T-helper 17 cell (primary cell): ENCODE measurements at regions not wholly inside any gene's neighbourhood (a gene's known extent, or its start where the extent isn't known, plus 50 kb on each side); places are given as distances from the start of the nearest gene placed in this dataset.

Experiments
- ATAC-seq: fragments of 150-1000 bp; cut with Tn5 transposase; 2 replicates; pipeline ENCODE4 v1.10.0; 2021; ENCODE audit warnings: mild to moderate bottlenecking, moderate library complexity
- DNase-seq, 3 donors: peaks; one replicate each; pipeline versions ENCODE4 v3.0.0 to v3.0.0-alpha.2; 2020 to 2021
- H3K9me3 ChIP-seq: one replicate; pipeline ENCODE4 v1.7.0; 2013; ENCODE audit warnings: low read length, mild to moderate bottlenecking; ENCODE audit not compliant: control insufficient read depth, poor library complexity, severe bottlenecking
- H3K27ac Mint-ChIP-seq: one replicate; pipeline ENCODE4 v1.8.0; 2022; ENCODE audit warnings: mild to moderate bottlenecking, moderate library complexity, mixed read lengths
- H3K27me3 Mint-ChIP-seq: one replicate; pipeline ENCODE4 v1.8.0; 2022; ENCODE audit warnings: mixed read lengths
- H3K36me3 Mint-ChIP-seq: one replicate; pipeline ENCODE4 v1.8.0; 2022; ENCODE audit warnings: low read depth, mixed read lengths
- H3K4me1 Mint-ChIP-seq: one replicate; pipeline ENCODE4 v1.8.0; 2022; ENCODE audit warnings: mild to moderate bottlenecking, mixed read lengths
- H3K4me3 Mint-ChIP-seq: one replicate; pipeline ENCODE4 v1.8.0; 2022; ENCODE audit warnings: mild to moderate bottlenecking, moderate library complexity, mixed read lengths

DNA sequence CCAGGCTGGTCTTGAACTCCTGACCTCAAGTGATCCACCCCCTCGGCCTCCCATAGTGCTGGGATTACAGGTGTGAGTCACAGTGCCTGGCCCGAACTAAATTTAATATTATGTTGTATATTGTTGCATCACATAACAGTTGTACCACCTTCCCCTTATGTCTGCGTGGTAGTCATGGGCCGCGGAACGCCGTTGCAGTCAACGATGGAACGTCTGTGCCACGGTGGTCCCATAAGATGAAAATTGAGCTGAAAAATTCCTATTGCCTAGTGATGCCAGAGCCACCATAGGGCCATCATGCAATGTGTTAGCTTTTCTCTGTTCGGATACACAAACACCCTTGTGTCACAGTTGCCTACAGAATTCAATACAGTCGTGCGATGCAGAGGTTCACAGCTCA is 236.1 kb downstream of the TEX29 start:
- DNase-seq: no peak
- ATAC-seq: no peak
- H3K9me3 ChIP-seq: no peaks in the 10 kb centered on the region
- H3K27me3 Mint-ChIP-seq: peaks cover 57% of the 10 kb centered on the region
- H3K27ac Mint-ChIP-seq: no peak overlapping the region
- H3K4me1 Mint-ChIP-seq: peaks cover 2% of the 10 kb centered on the region
- H3K36me3 Mint-ChIP-seq: no peaks in the 10 kb centered on the region
- H3K4me3 Mint-ChIP-seq: no peak overlapping the region

DNA sequence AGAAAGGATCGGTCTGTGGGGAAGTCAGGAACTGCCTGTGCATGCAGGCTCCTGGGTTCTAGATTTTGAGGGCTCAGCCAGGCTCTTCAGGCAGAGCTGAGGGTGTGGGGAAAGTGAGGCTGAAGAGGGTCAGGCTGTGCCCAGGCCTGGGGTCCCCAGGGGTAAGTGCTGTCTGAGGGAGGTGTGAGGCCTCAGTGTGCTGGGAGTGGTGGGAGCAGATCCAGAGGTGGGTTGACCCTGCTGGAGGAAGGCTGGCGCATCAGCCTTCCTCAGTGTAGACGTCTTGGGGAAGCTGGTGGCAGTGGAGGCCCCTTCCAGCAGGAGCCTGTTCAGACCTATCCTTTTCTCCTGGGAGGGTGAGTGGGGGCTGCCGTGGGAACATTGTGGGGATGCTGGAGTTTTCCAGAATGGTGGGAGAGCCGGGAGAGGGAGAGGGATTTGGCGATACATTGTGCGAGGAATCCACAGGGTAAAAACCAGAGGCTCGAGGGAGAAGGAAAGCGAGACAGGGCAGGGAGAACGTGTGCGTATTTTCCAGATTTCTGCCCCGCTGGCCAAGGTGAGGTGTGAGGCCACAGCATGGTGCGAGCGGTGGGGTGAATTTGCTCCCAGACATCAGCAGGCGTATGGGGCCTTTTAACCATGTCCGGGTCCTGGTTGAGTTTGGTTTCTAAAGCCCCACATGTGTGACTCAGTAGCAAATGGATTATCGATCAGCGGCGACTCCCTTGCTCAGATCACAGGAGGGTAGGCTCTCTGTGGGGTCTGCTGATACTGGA is 237.7 kb downstream of the TEX29 start:
- Mint-ChIP-seq H3K27ac (no peak overlapping the region), H3K27me3 (peaks cover 61% of the 10 kb centered on the region), H3K36me3 (peaks cover 3% of the 10 kb centered on the region), H3K4me3 (no peak overlapping the region), H3K4me1 (no peaks in the 10 kb centered on the region)
- no peak for DNase-seq
- no peak for ATAC-seq
- no peaks in the 10 kb centered on the region for H3K9me3 ChIP-seq

DNA sequence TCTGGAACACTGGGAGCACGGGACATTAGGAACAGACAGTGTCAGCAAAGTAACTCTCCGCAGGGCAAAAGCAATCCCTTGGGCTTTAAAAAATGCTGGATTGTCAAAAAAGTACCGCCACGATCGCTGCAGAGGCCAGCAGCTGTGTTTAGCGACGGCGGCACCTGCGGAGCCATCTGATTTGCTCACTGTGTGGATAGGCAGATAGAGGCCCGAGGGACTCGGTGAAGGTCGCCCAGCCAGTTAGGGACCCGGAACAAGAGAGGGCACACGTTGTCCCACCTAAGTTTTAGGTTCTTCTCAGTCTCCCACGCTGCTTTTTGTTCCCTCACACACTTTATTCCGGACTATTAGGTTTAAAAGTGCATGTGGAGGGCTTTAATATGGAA is 238.3 kb downstream of the TEX29 start:
- no peaks in the 10 kb centered on the region for H3K9me3 ChIP-seq
- H3K27me3 Mint-ChIP-seq: peaks cover 56% of the 10 kb centered on the region
- DNase-seq: no peak
- H3K27ac Mint-ChIP-seq: no peak overlapping the region
- no peak for ATAC-seq
- peaks cover 3% of the 10 kb centered on the region for H3K36me3 Mint-ChIP-seq
- H3K4me1 Mint-ChIP-seq: no peaks in the 10 kb centered on the region
- no peak overlapping the region for H3K4me3 Mint-ChIP-seq

DNA sequence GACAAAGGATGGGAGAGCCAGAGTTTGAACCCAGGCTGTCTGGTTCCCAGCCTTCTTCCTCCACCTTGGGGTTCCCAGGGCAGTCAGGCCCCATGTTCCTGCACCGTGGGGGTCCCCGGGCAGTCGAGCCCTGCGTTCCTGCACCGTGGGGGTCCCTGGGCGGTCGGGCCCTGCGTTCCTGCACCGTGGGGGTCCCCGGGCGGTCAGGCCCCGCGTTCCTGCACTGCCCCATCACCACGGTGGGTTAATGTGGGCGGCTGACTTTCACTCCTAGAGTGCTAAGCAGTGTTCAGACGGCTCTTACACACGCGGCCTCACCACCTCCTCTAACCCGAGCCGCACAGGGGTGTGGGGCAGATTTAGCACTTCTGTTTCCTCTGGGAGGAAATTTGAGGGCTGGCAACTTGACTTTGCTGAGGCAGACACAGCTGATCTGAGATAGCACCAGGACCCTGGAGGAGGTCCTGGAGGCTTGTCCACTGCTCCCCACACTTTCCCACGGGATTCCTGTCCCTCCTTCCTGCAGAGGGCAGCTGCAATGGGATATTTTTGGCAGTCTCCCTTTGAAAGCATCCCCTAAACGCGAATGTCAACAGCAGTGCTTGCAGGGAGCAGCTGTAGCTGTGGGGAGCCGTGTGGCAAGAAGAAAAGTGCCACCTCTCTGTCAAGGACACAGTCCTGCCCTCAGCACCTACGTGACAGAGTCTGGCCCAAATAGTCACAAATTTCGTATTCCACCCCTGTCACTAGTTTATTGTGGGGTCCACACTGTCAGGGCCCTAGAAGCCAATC is 239.4 kb downstream of the TEX29 start:
- Mint-ChIP-seq H3K4me1 (no peaks in the 10 kb centered on the region), H3K4me3 (no peak overlapping the region), H3K27me3 (peaks cover 56% of the 10 kb centered on the region), H3K36me3 (peaks cover 3% of the 10 kb centered on the region), H3K27ac (no peak overlapping the region)
- ATAC-seq (no peak), DNase-seq (no peak)
- no peaks in the 10 kb centered on the region for H3K9me3 ChIP-seq

DNA sequence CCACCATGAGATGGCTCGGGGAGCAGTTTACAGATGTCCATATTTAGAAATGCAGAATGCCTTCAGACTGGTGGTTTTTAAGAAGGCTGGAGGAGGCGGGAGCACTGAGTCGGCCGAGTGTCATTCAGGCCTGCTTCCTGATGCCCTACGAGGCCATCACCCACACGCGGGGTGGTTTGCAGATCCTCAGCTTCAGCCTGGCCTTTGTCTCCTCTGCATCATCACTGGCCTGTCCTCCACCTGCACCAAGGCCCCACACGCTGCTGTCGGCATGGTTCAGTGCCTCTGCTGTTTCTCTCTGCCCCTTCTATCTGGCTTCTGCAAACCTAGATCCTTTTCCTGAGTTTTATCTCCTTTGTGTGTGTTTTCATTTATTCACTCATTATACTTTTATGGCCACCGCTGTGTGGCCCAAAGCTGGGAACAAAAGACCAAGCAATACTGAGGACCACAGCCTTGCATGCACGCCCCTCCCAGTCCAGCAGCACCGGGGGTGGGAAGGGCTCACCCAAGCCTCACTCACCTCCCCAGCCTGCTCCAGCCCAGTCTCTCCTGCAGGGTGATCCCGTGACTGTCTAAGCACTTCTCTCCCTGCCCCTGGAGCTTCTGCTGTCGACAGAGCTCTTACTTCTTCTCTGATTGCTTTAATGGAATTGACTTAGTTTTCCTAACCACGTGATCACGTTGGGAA is 240.8 kb downstream of the TEX29 start:
- H3K9me3 ChIP-seq: no peaks in the 10 kb centered on the region
- Mint-ChIP-seq H3K4me3 (no peak overlapping the region), H3K27me3 (peaks cover 43% of the 10 kb centered on the region), H3K4me1 (no peaks in the 10 kb centered on the region), H3K27ac (no peak overlapping the region), H3K36me3 (peaks cover 3% of the 10 kb centered on the region)
- DNase-seq: no peak
- no peak for ATAC-seq

DNA sequence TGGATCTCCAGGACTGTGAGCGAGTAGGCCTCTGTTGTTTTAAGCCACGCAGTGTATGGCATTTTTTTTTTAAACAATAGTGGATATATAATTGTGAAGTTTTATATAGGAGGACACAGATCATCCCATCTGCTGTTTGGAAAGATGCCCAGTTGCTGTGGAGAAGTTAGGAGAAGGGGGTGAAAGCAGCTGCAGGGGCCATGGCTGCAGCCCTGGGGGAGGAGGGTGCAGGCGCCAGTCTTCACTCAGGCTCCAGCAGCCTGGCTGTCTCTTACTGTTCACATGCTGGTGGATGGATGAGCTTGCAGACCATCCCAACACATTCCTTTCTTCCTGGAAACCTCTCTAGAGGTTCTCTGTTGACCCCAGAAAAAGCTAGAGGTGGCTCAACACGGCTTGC is 242.3 kb downstream of the TEX29 start:
- ATAC-seq: no peak

DNA sequence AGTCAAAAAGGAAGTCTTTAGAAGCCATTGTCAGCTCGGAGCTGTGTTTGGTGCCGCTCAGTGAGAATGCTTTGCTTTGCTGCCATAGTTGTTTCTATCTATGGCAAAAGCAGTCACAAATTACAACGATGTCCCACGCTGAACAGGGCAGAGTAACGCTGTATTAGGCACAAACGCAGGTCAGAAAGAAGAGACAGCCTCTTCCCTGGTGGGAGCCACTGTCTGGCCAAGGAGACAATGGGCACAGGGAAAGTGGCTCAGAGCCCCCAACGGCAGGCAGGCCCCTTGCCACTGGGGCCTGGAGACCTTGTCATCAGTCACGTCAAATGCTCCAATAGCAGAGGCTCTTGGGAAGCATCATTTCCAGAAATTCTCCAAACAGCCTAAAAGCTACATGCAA is 244.2 kb downstream of the TEX29 start:
- Mint-ChIP-seq H3K27me3 (peaks cover 23% of the 10 kb centered on the region), H3K4me1 (no peaks in the 10 kb centered on the region), H3K4me3 (no peak overlapping the region), H3K27ac (no peak overlapping the region), H3K36me3 (peaks cover 3% of the 10 kb centered on the region)
- no peak for ATAC-seq
- no peaks in the 10 kb centered on the region for H3K9me3 ChIP-seq
- no peak for DNase-seq

More for the DNA sequence above, 242.3 kb downstream of the TEX29 start:
- peaks cover 29% of the 10 kb centered on the region for H3K27me3 Mint-ChIP-seq
- no peak for DNase-seq
- peaks cover 3% of the 10 kb centered on the region for H3K36me3 Mint-ChIP-seq
- H3K4me1 Mint-ChIP-seq: no peaks in the 10 kb centered on the region
- H3K27ac Mint-ChIP-seq: no peak overlapping the region
- no peaks in the 10 kb centered on the region for H3K9me3 ChIP-seq
- H3K4me3 Mint-ChIP-seq: no peak overlapping the region

DNA sequence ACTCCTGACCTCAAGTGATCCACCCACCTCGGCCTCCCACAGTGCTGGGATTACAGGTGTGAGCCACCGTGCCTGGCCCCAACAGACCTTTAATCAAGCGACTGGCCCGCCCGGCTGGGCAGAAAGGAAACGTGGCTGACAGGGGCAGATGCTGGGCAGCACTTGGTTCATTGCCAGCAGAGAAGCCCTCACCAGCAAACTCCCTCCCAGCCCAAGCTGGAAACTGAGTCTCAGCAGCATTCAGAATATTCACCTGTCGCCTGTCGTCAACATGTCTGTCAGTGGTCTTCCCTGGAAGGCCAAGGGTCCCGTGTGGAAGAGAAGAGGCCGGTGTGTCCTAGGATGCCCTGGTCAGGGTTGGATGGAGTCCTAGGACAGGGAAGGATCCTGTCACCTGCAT is 245.0 kb downstream of the TEX29 start:
- DNase-seq (no peak), ATAC-seq (no peak)
- H3K9me3 ChIP-seq: no peaks in the 10 kb centered on the region
- Mint-ChIP-seq H3K4me1 (no peaks in the 10 kb centered on the region), H3K27me3 (peaks cover 23% of the 10 kb centered on the region), H3K36me3 (peaks cover 3% of the 10 kb centered on the region), H3K27ac (no peak overlapping the region), H3K4me3 (no peak overlapping the region)

DNA sequence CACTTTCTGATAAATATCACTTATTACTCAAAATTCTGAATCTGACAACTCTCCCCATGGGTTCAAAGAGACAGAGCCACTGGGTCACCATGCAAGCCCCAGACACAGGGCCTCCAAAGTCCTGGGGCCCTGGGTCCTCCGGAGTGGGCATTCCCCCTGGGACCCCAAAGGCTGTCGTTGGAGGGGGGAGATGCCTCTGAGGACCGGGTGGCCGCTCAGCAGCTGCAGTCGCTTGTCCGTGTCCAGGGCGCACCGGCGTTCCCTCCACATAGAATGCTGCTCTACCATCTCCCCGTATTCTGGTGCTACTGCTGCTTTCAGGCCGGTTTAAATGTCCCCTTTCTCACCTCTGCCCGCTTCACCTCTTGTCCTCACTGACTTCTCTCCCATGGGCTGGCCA is 246.1 kb downstream of the TEX29 start:
- DNase-seq (no peak), ATAC-seq (no peak)
- H3K4me1 Mint-ChIP-seq: no peaks in the 10 kb centered on the region
- H3K27me3 Mint-ChIP-seq: peaks cover 17% of the 10 kb centered on the region
- H3K27ac Mint-ChIP-seq: no peak overlapping the region
- H3K4me3 Mint-ChIP-seq: no peak overlapping the region
- H3K36me3 Mint-ChIP-seq: peaks cover 2% of the 10 kb centered on the region
- H3K9me3 ChIP-seq: no peaks in the 10 kb centered on the region

DNA sequence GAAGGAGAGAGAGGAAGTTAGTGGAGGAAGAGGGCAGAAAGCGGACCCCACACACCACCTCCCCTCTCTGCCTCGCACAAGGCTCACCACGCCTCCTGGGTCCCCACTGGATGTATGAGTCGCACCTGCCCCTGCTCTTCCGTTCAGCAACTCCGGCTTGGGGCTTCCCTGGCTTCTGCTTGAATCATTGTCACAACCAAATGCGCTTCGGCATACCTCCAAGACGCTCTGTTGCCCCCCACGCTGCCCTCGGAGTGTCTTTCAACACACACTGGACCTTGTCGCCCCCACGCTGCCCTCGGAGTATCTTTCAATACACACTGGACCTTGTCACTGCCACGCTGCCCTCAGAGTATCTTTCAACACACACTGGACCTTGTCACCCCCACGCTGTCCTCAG is 247.2 kb downstream of the TEX29 start:
- Mint-ChIP-seq H3K4me3 (no peak overlapping the region), H3K27me3 (peaks cover 7% of the 10 kb centered on the region), H3K36me3 (no peaks in the 10 kb centered on the region), H3K4me1 (no peaks in the 10 kb centered on the region), H3K27ac (no peak overlapping the region)
- ATAC-seq (no peak), DNase-seq (no peak)
- no peaks in the 10 kb centered on the region for H3K9me3 ChIP-seq

DNA sequence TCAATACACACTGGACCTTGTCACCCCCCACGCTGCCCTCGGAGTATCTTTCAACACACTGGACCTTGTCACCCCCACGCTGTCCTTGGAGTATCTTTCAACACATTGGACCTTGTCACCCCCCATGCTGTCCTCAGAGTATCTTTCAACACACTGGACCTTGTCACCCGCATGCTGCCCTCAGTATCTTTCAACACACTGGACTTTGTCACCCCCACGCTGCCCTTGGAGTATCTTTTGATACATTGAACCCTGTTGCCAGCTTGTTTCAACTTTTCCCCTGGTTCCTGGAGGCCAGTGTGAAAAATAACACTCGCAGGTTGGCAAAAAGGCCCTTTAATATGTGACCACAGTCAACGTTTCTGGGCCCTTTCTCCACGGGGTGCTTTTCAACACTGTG is 247.8 kb downstream of the TEX29 start:
- no peaks in the 10 kb centered on the region for H3K4me1 Mint-ChIP-seq
- H3K9me3 ChIP-seq: no peaks in the 10 kb centered on the region
- H3K36me3 Mint-ChIP-seq: no peaks in the 10 kb centered on the region
- H3K4me3 Mint-ChIP-seq: no peak overlapping the region
- H3K27me3 Mint-ChIP-seq: peaks cover 7% of the 10 kb centered on the region
- no peak for ATAC-seq
- H3K27ac Mint-ChIP-seq: no peak overlapping the region
- DNase-seq: no peak

DNA sequence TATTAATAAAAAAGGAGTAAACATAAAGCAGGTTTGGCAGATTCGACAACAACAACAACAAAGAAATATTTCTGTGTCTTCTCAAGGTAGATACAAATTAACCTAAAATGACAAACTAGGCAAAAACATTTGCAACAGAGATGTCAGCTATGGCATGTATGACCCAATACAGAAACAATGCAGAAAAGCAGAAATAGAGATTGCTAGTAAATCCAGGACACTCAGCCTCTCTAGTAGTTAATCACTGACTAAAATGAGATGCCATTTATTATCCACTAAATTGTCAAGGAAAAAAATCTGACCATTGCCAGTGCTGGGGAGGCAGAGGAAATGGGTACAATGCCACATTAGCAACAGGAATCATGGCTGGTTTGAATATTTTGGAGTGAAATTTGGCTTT is 250.5 kb downstream of the TEX29 start:
- no peaks in the 10 kb centered on the region for H3K4me1 Mint-ChIP-seq
- no peak overlapping the region for H3K27ac Mint-ChIP-seq
- peaks cover 3% of the 10 kb centered on the region for H3K9me3 ChIP-seq
- H3K4me3 Mint-ChIP-seq: no peak overlapping the region
- peaks cover 7% of the 10 kb centered on the region for H3K27me3 Mint-ChIP-seq
- no peaks in the 10 kb centered on the region for H3K36me3 Mint-ChIP-seq
- DNase-seq: no peak
- no peak for ATAC-seq

DNA sequence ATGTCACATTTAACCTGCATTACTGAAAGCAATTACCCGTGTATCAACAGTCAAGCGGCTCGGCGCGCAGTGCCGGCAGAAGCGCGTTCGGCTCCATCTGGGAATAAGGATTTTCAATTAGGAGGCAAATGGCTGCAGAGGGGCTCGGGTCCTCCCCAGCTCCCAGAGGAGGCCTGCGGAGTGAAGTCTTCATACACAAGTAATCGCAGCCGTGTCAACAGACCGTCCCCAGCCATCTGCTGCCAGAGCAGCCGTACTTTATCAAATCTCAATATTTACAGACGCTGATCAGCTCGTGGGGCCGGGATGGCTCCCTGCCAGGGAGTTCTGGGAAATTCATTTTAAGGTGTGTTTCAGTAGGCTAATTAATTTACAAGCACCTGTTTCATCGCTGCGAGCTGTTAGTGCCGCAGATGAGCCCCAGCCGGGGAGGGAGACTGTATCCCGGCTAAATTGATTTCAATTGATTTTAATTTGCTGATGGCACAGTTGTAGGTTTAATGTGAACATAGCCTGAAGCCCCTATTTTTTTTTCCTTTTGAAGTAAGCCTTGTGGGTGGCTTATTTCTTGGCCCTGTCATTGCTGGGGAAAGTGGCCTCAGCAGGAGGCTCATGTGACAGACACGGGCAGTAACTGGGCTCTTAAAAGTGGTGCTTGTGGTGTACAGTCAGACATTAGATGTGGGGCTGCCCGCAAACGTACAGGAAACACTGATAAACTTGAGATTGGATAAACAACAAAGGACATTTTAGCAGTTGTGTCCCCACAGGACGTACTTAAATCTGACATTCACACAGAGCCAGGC is 252.7 kb downstream of the TEX29 start:
- no peak for ATAC-seq
- H3K9me3 ChIP-seq: peaks cover 3% of the 10 kb centered on the region
- no peaks in the 10 kb centered on the region for H3K36me3 Mint-ChIP-seq

More for the DNA sequence above, 252.7 kb downstream of the TEX29 start:
- no peak overlapping the region for H3K4me3 Mint-ChIP-seq
- H3K27me3 Mint-ChIP-seq: peaks cover 7% of the 10 kb centered on the region
- DNase-seq: no peak
- H3K4me1 Mint-ChIP-seq: no peaks in the 10 kb centered on the region
- no peak overlapping the region for H3K27ac Mint-ChIP-seq
